ENCODE measurements at regions not wholly inside any gene's neighbourhood (a gene's known extent, or its start where the extent isn't known, plus 50 kb on each side); places are given as distances from the start of the nearest gene placed in this dataset.

- TF ChIP-seq, protein P1, sequence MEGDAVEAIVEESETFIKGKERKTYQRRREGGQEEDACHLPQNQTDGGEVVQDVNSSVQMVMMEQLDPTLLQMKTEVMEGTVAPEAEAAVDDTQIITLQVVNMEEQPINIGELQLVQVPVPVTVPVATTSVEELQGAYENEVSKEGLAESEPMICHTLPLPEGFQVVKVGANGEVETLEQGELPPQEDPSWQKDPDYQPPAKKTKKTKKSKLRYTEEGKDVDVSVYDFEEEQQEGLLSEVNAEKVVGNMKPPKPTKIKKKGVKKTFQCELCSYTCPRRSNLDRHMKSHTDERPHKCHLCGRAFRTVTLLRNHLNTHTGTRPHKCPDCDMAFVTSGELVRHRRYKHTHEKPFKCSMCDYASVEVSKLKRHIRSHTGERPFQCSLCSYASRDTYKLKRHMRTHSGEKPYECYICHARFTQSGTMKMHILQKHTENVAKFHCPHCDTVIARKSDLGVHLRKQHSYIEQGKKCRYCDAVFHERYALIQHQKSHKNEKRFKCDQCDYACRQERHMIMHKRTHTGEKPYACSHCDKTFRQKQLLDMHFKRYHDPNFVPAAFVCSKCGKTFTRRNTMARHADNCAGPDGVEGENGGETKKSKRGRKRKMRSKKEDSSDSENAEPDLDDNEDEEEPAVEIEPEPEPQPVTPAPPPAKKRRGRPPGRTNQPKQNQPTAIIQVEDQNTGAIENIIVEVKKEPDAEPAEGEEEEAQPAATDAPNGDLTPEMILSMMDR (conservative IDR thresholded peaks at IDR 0.05; ENCODE audit: low read depth, low read length) = no peak
- no peak for TF ChIP-seq EZH2 (IDR thresholded peaks at IDR 0.05; ENCODE audit: borderline replicate concordance, low read depth, low read length, poor library complexity, severe bottlenecking)
Measured at GRCh38 chr18:73850782-73851181, 296.9 kb downstream of the FBXO15 start.

All from A673 (cell line).